HG03025 (cell line): ENCODE measurements at regions not wholly inside any gene's neighbourhood (a gene's known extent, or its start where the extent isn't known, plus 50 kb on each side); places are given as distances from the start of the nearest gene placed in this dataset.

Experiments used
- ATAC-seq: cut with Tn5 transposase; IDR thresholded peaks from one replicate; pipeline ENCODE4 v1.9.1; 2021; ENCODE audit warnings: mild to moderate bottlenecking, moderate library complexity; ENCODE audit not compliant: unreplicated experiment, low FRiP score

- no peak for ATAC-seq
These were observed 116.7 kb downstream of the EDEM1 start for GRCh38 chr3:5304188-5304587.

- ATAC-seq, result no peak
These were observed 117.5 kb downstream of the EDEM1 start for GRCh38 chr3:5304789-5305683.

DNA sequence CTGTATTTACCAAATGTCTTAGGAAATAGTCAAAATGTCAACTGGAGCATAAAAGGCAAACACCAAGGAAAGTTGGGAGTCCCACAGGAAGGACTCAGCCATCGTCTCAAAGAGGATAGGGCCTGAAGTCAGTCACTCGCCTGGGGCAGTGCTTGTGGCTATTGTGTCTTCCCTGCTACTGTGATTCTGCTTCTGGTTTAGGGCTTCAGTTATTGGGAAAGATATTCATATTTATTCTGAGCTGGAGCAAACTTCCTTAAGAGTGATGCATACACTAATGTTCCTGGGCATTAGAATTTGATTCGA is 118.1 kb downstream of the EDEM1 start:
- ATAC-seq, result no peak

DNA sequence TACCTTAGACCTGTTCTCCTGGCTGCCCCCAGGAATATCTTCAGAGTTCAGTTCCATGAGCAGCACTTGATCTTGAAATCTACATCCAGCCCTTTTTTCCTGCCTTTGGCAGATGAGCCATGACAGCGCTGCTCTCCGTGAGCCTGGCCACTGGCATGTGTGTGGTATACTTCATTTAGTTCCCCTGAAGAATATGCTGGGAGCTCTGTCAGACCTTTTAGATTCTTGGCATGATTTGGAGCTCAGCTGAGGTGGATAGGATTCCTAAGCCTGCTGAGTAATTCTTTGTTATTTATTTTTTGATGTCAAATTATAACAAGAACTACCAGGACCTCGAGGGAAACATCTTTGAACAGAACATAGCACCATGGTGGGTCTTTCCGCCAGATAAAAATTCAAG is 121.7 kb downstream of the EDEM1 start:
- ATAC-seq, result no peak

GRCh38 chr3:5309602-5310001 is 122.1 kb downstream of the EDEM1 start:
- no peak for ATAC-seq

GRCh38 chr3:5310509-5310908 is 123.0 kb downstream of the EDEM1 start:
- no peak for ATAC-seq

- ATAC-seq, result no peak
These were observed 124.8 kb downstream of the EDEM1 start for GRCh38 chr3:5312290-5312689.

GRCh38 chr3:5314897-5315296 is 127.4 kb downstream of the EDEM1 start:
- ATAC-seq, result no peak

- no peak for ATAC-seq
These were observed 130.1 kb downstream of the EDEM1 start for GRCh38 chr3:5317557-5317956.

DNA sequence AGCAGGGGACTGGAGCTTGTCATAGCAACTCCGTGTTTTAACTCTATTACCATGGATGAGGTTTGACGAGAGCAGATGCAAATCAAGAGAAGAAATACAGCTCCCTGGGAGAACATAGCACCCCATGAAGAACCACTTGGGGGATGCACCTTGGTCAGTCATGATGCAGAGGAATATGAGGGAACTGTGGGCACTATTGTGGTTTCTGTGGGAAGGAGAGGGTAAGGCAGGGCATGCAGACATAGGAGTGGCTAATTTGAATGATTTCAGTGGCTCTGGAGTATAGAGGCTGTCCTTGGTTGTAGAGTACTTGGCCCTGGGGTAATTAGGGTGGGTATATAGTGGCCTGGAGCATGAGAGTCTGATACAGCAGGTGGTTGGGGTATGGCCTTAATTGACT is 131.9 kb downstream of the EDEM1 start:
- ATAC-seq, result no peak

- no peak for ATAC-seq
These were observed 134.3 kb downstream of the EDEM1 start for GRCh38 chr3:5321666-5322340.

GRCh38 chr3:5324780-5325179 is 137.3 kb downstream of the EDEM1 start:
- no peak for ATAC-seq

GRCh38 chr3:5330152-5330810 is 142.8 kb downstream of the EDEM1 start:
- ATAC-seq, result no peak

- no peak for ATAC-seq
These were observed 144.2 kb downstream of the EDEM1 start for GRCh38 chr3:5331567-5332269.

GRCh38 chr3:5332270-5332956 is 144.9 kb downstream of the EDEM1 start:
- ATAC-seq, result peak; percentile 86

GRCh38 chr3:5339967-5340535 is 152.5 kb downstream of the EDEM1 start:
- no peak for ATAC-seq

- no peak for ATAC-seq
These were observed 154.1 kb downstream of the EDEM1 start for GRCh38 chr3:5341610-5342009.

GRCh38 chr3:5343459-5343858 is 156.0 kb downstream of the EDEM1 start:
- ATAC-seq, result no peak

GRCh38 chr3:5344707-5345106 is 157.2 kb downstream of the EDEM1 start:
- no peak for ATAC-seq

DNA sequence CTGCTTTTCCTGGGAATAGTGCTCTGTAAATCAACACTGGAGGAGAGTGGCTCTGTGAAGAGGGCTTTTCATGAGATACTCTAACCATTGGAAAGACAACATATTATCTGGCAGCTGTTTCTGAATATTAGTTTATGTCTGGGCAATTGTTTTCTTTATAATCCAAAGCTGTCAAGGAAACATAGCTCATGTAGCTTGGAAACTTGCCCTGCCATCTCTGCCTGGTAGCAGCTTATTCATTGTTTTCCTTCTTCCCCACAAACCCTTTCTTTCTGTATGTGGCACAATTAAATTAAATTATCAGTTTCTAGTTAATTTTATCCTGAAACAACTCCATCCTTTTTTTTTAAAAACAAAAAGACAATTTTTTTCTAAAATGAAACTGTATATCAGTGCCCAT is 160.0 kb downstream of the EDEM1 start:
- no peak for ATAC-seq
